Kidney (tissue), 13 donors: ENCODE measurements at regions not wholly inside any gene's neighbourhood (a gene's known extent, or its start where the extent isn't known, plus 50 kb on each side); places are given as distances from the start of the nearest gene placed in this dataset.

Source experiments
- DNase-seq, 5 donors: peaks; one replicate each; pipeline ENCODE4 v3.0.0-alpha.2; 2013 to 2020
- FAIRE-seq: peaks from 2 replicates; lab custom pipeline; 2012; peaks lifted over from hg19 to GRCh38; lab: Jason Lieb, UNC
- H3K27ac ChIP-seq, 2 donors: one replicate each; pipeline ENCODE4 v1.7.0; 2013; ENCODE audit warnings: low read depth in 2 of 2, low read length in 2 of 2, inconsistent platforms in 1 of 2
- H3K27me3 ChIP-seq: one replicate; pipeline ENCODE4 v1.7.1; 2013; ENCODE audit warnings: low read length, inconsistent platforms; ENCODE audit not compliant: control insufficient read depth, insufficient read depth
- H3K36me3 ChIP-seq, 3 donors: one replicate each; pipeline versions ENCODE4 v1.7.0 to v1.7.1; 2013; ENCODE audit warnings: low read length in 3 of 3, control low read depth in 1 of 3, inconsistent platforms in 1 of 3; ENCODE audit not compliant: insufficient read depth in 3 of 3, control insufficient read depth in 2 of 3
- H3K4me1 ChIP-seq, 3 donors: one replicate each; pipeline versions ENCODE4 v1.7.0 to v1.7.1; 2013; ENCODE audit warnings: low read length in 3 of 3, inconsistent platforms in 1 of 3, low read depth in 1 of 3; ENCODE audit not compliant: control insufficient read depth in 2 of 3, insufficient read depth in 2 of 3
- H3K4me3 ChIP-seq, 3 donors: one replicate each; pipeline versions ENCODE4 v1.7.0 to v1.8.1; 2013; ENCODE audit warnings: low read length in 3 of 3, control low read depth in 1 of 3, inconsistent platforms in 1 of 3
- H3K9ac ChIP-seq, 3 donors: one replicate each; pipeline versions ENCODE4 v1.7.0 to v1.7.1; 2013; ENCODE audit warnings: low read length in 3 of 3, control low read depth in 1 of 3, inconsistent platforms in 1 of 3
- H3K9me3 ChIP-seq, 3 donors: one replicate each; pipeline versions ENCODE4 v1.7.0 to v1.7.1; 2013; ENCODE audit warnings: low read length in 3 of 3, control low read depth in 1 of 3, inconsistent platforms in 1 of 3; ENCODE audit not compliant: control insufficient read depth in 2 of 3, insufficient read depth in 1 of 3
- CTCF ChIP-seq: IDR thresholded peaks from 3 replicates; pipeline ENCODE4 v1.5.1; 2012; ENCODE audit warnings: mild to moderate bottlenecking, moderate library complexity, borderline replicate concordance; ENCODE audit not compliant: insufficient read depth; ENCODE audit errors: extremely low read depth
- intact Hi-C: fragments of 100-400 bp; cut with DNase I; formaldehyde crosslinking; loops from one replicate; pipeline ENCODE4 v1.11.1; 2022
- donor health status: control.
- donor health status: control.
- donor health status: control.
- donor health status: control.
- donor health status: control.
- donor health status: DM: yes; HTN: yes; CAD: no.
- donor health status: Normal renal cell carcinoma (clear cell type).

- H3K9me3 ChIP-seq, result no peaks in the 10 kb centered on the region
- H3K4me3 ChIP-seq, result peak overlapping the region; percentile 82 to 88 (median 82)
- FAIRE-seq (no peak), DNase-seq (peak in 3 of 5 donors; percentile 49 to 95 (median 89))
- no peaks in the 10 kb centered on the region for H3K27me3 ChIP-seq
- TF ChIP-seq CTCF, result peak; percentile 14
- peak overlapping the region; percentile 97 to 99 for H3K27ac ChIP-seq
- intact Hi-C loops, result no loop called here
- H3K4me1 ChIP-seq, result peaks cover 0 to 5% (median 4%) of the 10 kb centered on the region in 3 donors
- peak overlapping the region; percentile 80 to 90 (median 81) for H3K9ac ChIP-seq
- no peaks in the 10 kb centered on the region for H3K36me3 ChIP-seq
Observed at GRCh38 chr6:156686301-156686994, 90.7 kb upstream of the ARID1B start.

- FAIRE-seq (no peak), DNase-seq (no peak)
- intact Hi-C loops, result no loop called here
- Histone ChIP-seq H3K27ac (peak overlapping the region; percentile 97 to 99), H3K4me1 (peaks cover 0 to 5% (median 4%) of the 10 kb centered on the region in 3 donors), H3K36me3 (no peaks in the 10 kb centered on the region), H3K4me3 (peak overlapping the region; percentile 82 to 88 (median 82)), H3K9me3 (no peaks in the 10 kb centered on the region), H3K27me3 (no peaks in the 10 kb centered on the region), H3K9ac (peak overlapping the region; percentile 26 to 90 (median 80))
- no peak for TF ChIP-seq CTCF
Observed at GRCh38 chr6:156685823-156686222, 91.4 kb upstream of the ARID1B start.

- no peaks in the 10 kb centered on the region for H3K27me3 ChIP-seq
- no peak overlapping the region for H3K27ac ChIP-seq
- DNase-seq (no peak), FAIRE-seq (no peak)
- H3K9me3 ChIP-seq, result no peaks in the 10 kb centered on the region
- H3K9ac ChIP-seq, result no peak overlapping the region
- no peak for TF ChIP-seq CTCF
- no peak overlapping the region for H3K4me3 ChIP-seq
- no peaks in the 10 kb centered on the region for H3K36me3 ChIP-seq
- H3K4me1 ChIP-seq, result peaks cover 0 to 5% (median 4%) of the 10 kb centered on the region in 3 donors
- intact Hi-C loops, result no loop called here
Observed at GRCh38 chr6:156683821-156684220, 93.4 kb upstream of the ARID1B start.
